ENCODE measurements at regions not wholly inside any gene's neighbourhood (a gene's known extent, or its start where the extent isn't known, plus 50 kb on each side); places are given as distances from the start of the nearest gene placed in this dataset.

DNA sequence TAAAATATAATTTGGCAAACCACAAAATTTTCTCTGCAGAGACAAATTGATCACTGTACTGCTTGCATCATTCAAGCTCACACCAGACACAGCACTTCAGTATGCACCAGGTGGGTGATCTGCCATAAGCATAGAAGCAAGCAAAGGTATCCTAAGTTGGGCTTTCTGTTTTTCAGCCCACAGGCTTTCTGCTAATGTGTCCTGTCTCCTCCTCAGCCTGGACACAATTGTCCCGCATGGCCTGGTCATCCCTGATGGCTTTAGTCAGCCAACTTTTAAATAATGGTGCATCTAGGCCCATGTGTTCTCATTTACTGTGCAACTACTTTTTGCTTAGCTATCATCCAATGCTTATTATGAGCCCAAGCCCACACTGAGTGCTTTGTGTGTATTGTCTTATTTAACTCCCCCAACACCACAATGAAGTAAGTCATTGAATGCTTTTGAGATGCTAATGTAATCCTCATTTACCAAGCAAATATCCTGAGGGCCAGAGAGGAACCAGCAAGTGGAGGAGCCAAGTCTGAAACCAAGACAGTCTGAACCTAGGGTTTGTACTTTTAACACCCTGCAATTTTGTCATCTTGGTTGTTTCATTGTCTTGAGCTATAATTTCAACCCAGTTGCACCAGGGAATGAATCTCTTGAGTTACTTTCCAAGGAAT is 111.2 kb upstream of the SETBP1 start:
- peaks cover 38% of the 10 kb centered on the region for H3K4me1 Mint-ChIP-seq
- no peak overlapping the region for H3K27ac Mint-ChIP-seq
- ATAC-seq (peak; percentile 89), DNase-seq (ENCODE audit: low spot score) (no peak)
- no peaks in the 10 kb centered on the region for H3K36me3 Mint-ChIP-seq
- TF ChIP-seq FOXP1 (CRISPR knock-in tag; IDR thresholded peaks at IDR 0.05; ENCODE audit: borderline replicate concordance), result no peak
- TF ChIP-seq RELA (CRISPR knock-in tag; IDR thresholded peaks at IDR 0.05; ENCODE audit: borderline replicate concordance), result no peak
- no peak for TF ChIP-seq ATF1 (CRISPR knock-in tag; IDR thresholded peaks at IDR 0.05)
- TF ChIP-seq PRRX2 (CRISPR knock-in tag; IDR thresholded peaks at IDR 0.05), result no peak
- TF ChIP-seq, protein P1, sequence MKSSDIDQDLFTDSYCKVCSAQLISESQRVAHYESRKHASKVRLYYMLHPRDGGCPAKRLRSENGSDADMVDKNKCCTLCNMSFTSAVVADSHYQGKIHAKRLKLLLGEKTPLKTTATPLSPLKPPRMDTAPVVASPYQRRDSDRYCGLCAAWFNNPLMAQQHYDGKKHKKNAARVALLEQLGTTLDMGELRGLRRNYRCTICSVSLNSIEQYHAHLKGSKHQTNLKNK (CRISPR knock-in tag; IDR thresholded peaks at IDR 0.05), result no peak
- TF ChIP-seq FOXK1 (CRISPR knock-in tag; IDR thresholded peaks at IDR 0.05), result no peak
- no peak for TF ChIP-seq ZNF219 (CRISPR knock-in tag; IDR thresholded peaks at IDR 0.05; ENCODE audit: borderline replicate concordance)
- TF ChIP-seq, protein P2, sequence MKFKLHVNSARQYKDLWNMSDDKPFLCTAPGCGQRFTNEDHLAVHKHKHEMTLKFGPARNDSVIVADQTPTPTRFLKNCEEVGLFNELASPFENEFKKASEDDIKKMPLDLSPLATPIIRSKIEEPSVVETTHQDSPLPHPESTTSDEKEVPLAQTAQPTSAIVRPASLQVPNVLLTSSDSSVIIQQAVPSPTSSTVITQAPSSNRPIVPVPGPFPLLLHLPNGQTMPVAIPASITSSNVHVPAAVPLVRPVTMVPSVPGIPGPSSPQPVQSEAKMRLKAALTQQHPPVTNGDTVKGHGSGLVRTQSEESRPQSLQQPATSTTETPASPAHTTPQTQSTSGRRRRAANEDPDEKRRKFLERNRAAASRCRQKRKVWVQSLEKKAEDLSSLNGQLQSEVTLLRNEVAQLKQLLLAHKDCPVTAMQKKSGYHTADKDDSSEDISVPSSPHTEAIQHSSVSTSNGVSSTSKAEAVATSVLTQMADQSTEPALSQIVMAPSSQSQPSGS (CRISPR knock-in tag; IDR thresholded peaks at IDR 0.05; ENCODE audit: borderline replicate concordance, low read depth), result no peak
- TF ChIP-seq, protein P3, sequence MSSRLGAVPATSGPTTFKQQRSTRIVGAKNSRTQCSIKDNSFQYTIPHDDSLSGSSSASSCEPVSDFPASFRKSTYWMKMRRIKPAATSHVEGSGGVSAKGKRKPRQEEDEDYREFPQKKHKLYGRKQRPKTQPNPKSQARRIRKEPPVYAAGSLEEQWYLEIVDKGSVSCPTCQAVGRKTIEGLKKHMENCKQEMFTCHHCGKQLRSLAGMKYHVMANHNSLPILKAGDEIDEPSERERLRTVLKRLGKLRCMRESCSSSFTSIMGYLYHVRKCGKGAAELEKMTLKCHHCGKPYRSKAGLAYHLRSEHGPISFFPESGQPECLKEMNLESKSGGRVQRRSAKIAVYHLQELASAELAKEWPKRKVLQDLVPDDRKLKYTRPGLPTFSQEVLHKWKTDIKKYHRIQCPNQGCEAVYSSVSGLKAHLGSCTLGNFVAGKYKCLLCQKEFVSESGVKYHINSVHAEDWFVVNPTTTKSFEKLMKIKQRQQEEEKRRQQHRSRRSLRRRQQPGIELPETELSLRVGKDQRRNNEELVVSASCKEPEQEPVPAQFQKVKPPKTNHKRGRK (CRISPR knock-in tag; IDR thresholded peaks at IDR 0.05; ENCODE audit: borderline replicate concordance), result no peak
- TF ChIP-seq CREM (CRISPR knock-in tag; IDR thresholded peaks at IDR 0.05), result no peak
- TF ChIP-seq, protein P4, sequence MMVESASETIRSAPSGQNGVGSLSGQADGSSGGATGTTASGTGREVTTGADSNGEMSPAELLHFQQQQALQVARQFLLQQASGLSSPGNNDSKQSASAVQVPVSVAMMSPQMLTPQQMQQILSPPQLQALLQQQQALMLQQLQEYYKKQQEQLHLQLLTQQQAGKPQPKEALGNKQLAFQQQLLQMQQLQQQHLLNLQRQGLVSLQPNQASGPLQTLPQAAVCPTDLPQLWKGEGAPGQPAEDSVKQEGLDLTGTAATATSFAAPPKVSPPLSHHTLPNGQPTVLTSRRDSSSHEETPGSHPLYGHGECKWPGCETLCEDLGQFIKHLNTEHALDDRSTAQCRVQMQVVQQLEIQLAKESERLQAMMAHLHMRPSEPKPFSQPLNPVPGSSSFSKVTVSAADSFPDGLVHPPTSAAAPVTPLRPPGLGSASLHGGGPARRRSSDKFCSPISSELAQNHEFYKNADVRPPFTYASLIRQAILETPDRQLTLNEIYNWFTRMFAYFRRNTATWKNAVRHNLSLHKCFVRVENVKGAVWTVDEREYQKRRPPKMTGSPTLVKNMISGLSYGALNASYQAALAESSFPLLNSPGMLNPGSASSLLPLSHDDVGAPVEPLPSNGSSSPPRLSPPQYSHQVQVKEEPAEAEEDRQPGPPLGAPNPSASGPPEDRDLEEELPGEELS (CRISPR knock-in tag; IDR thresholded peaks at IDR 0.05), result no peak
- TF ChIP-seq MYBL2 (CRISPR knock-in tag; IDR thresholded peaks at IDR 0.05), result no peak
- TF ChIP-seq, protein P5, sequence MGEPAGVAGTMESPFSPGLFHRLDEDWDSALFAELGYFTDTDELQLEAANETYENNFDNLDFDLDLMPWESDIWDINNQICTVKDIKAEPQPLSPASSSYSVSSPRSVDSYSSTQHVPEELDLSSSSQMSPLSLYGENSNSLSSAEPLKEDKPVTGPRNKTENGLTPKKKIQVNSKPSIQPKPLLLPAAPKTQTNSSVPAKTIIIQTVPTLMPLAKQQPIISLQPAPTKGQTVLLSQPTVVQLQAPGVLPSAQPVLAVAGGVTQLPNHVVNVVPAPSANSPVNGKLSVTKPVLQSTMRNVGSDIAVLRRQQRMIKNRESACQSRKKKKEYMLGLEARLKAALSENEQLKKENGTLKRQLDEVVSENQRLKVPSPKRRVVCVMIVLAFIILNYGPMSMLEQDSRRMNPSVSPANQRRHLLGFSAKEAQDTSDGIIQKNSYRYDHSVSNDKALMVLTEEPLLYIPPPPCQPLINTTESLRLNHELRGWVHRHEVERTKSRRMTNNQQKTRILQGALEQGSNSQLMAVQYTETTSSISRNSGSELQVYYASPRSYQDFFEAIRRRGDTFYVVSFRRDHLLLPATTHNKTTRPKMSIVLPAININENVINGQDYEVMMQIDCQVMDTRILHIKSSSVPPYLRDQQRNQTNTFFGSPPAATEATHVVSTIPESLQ (CRISPR knock-in tag; IDR thresholded peaks at IDR 0.05), result no peak
- no peak for TF ChIP-seq ZNF396 (CRISPR knock-in tag; IDR thresholded peaks at IDR 0.05; ENCODE audit: borderline replicate concordance)
- TF ChIP-seq, protein P6, sequence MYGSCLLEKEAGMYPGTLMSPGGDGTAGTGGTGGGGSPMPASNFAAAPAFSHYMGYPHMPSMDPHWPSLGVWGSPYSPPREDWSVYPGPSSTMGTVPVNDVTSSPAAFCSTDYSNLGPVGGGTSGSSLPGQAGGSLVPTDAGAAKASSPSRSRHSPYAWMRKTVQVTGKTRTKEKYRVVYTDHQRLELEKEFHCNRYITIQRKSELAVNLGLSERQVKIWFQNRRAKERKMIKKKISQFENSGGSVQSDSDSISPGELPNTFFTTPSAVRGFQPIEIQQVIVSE (CRISPR knock-in tag; IDR thresholded peaks at IDR 0.05; ENCODE audit: borderline replicate concordance), result no peak
- TF ChIP-seq, protein P7, sequence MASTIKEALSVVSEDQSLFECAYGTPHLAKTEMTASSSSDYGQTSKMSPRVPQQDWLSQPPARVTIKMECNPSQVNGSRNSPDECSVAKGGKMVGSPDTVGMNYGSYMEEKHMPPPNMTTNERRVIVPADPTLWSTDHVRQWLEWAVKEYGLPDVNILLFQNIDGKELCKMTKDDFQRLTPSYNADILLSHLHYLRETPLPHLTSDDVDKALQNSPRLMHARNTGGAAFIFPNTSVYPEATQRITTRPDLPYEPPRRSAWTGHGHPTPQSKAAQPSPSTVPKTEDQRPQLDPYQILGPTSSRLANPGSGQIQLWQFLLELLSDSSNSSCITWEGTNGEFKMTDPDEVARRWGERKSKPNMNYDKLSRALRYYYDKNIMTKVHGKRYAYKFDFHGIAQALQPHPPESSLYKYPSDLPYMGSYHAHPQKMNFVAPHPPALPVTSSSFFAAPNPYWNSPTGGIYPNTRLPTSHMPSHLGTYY (CRISPR knock-in tag; IDR thresholded peaks at IDR 0.05), result no peak
- TF ChIP-seq ESRRA (CRISPR knock-in tag; IDR thresholded peaks at IDR 0.05; ENCODE audit: borderline replicate concordance), result no peak
- TF ChIP-seq ZNF121 (CRISPR knock-in tag; IDR thresholded peaks at IDR 0.05), result no peak
- no peak for TF ChIP-seq OVOL2 (CRISPR knock-in tag; IDR thresholded peaks at IDR 0.05; ENCODE audit: borderline replicate concordance)
- ChIA-PET CTCF (interaction anchor here (1.0 kb wide), 1 partner anchor 16 kb away, joined by 3 read pairs; no protein-coding TSS in a partner anchor), POLR2A (no interaction called here)
- H3K27me3 Mint-ChIP-seq (ENCODE audit: low read depth), result peaks cover 61% of the 10 kb centered on the region
- no peaks in the 10 kb centered on the region for H3K9me3 Mint-ChIP-seq
- H3K4me3 Mint-ChIP-seq, result no peak overlapping the region
